Neural progenitor cell (in vitro differentiated cells): ENCODE measurements at regions not wholly inside any gene's neighbourhood (a gene's known extent, or its start where the extent isn't known, plus 50 kb on each side); places are given as distances from the start of the nearest gene placed in this dataset.
A peak's percentile ranks its signal among the peaks of the same experiment; 100 is the strongest.

Source experiments
- DNase-seq: peaks from one replicate; pipeline ENCODE4 v3.0.0-alpha.2; 2016; ENCODE audit warnings: low spot score
- H2AFZ ChIP-seq: fragments of 200-600 bp; sonication (generic); replicated peaks from 2 replicates; pipeline ENCODE4 v1.6.1; 2016; ENCODE audit warnings: antibody characterized with exemption
- H3F3A ChIP-seq: fragments of 200-600 bp; sonication (generic); 2 replicates; pipeline ENCODE4 v1.6.1; 2016; ENCODE audit warnings: antibody characterized with exemption, low read depth
- H3K27ac ChIP-seq: fragments of 200-600 bp; sonication (generic); 2 replicates; pipeline ENCODE4 v1.5.1; 2016; ENCODE audit warnings: mild to moderate bottlenecking
- H3K27me3 ChIP-seq: fragments of 200-600 bp; sonication (generic); 2 replicates; pipeline ENCODE4 v1.6.1; 2016; ENCODE audit warnings: mild to moderate bottlenecking, moderate library complexity
- H3K36me3 ChIP-seq: fragments of 200-600 bp; sonication (generic); 2 replicates; pipeline ENCODE4 v1.5.1; 2016
- H3K4me1 ChIP-seq: fragments of 200-600 bp; sonication (generic); 2 replicates; pipeline ENCODE4 v1.6.1; 2016; ENCODE audit warnings: mixed run types
- H3K4me2 ChIP-seq: fragments of 200-600 bp; sonication (generic); 2 replicates; pipeline ENCODE4 v1.6.1; 2016
- H3K4me3 ChIP-seq: fragments of 200-600 bp; sonication (generic); 2 replicates; pipeline ENCODE4 v1.5.1; 2016
- H3K79me2 ChIP-seq: fragments of 200-600 bp; sonication (generic); 2 replicates; pipeline ENCODE4 v1.6.1; 2016; ENCODE audit warnings: low read depth
- H3K9ac ChIP-seq: fragments of 200-600 bp; sonication (generic); 2 replicates; pipeline ENCODE4 v1.6.1; 2016
- H3K9me3 ChIP-seq: fragments of 200-600 bp; sonication (generic); 2 replicates; pipeline ENCODE4 v1.5.1; 2016; ENCODE audit warnings: low read depth
- H4K20me1 ChIP-seq: fragments of 200-600 bp; sonication (generic); 2 replicates; pipeline ENCODE4 v1.6.1; 2016; ENCODE audit warnings: low read depth
- H3K27ac Mint-ChIP-seq: 3 replicates; pipeline ENCODE4 v1.8.0; 2021; ENCODE audit warnings: mixed read lengths
- H3K27me3 Mint-ChIP-seq: 2 replicates; pipeline ENCODE4 v1.8.0; 2022; ENCODE audit warnings: low read depth, mild to moderate bottlenecking, inconsistent platforms, moderate library complexity, mixed read lengths; ENCODE audit not compliant: insufficient read depth
- H3K36me3 Mint-ChIP-seq: 3 replicates; pipeline ENCODE4 v1.8.0; 2021; ENCODE audit warnings: mixed read lengths
- H3K4me1 Mint-ChIP-seq: 3 replicates; pipeline ENCODE4 v1.8.0; 2021; ENCODE audit warnings: mixed read lengths
- H3K4me3 Mint-ChIP-seq: 3 replicates; pipeline ENCODE4 v1.8.0; 2021; ENCODE audit warnings: mild to moderate bottlenecking, moderate library complexity, mixed read lengths
- H3K9me3 Mint-ChIP-seq: 3 replicates; pipeline ENCODE4 v1.8.0; 2020; ENCODE audit warnings: mixed read lengths
- CTCF ChIP-seq: fragments of 200-600 bp; sonication (generic); IDR thresholded peaks from 2 replicates; pipeline ENCODE4 v1.5.1; 2017; ENCODE audit warnings: antibody characterized with exemption, mild to moderate bottlenecking
- EZH2 ChIP-seq: fragments of 200-600 bp; sonication (generic); IDR thresholded peaks from 2 replicates; pipeline ENCODE4 v1.6.1; 2017; ENCODE audit warnings: antibody characterized with exemption, mild to moderate bottlenecking, moderate library complexity
- EZH2phosphoT487 ChIP-seq: fragments of 200-600 bp; sonication (generic); IDR thresholded peaks from 2 replicates; pipeline ENCODE4 v1.6.1; 2017; ENCODE audit warnings: antibody characterized with exemption

GRCh38 chr9:88828492-88828974 lies 162.7 kb upstream of the S1PR3 start:
- Histone ChIP-seq H3K4me3 (no peak overlapping the region), H3K27ac (no peak overlapping the region), H3F3A (no peaks in the 10 kb centered on the region), H3K4me1 (no peaks in the 10 kb centered on the region), H2AFZ (no peak overlapping the region), H3K9me3 (no peaks in the 10 kb centered on the region), H3K36me3 (no peaks in the 10 kb centered on the region), H3K4me2 (no peak overlapping the region), H3K79me2 (no peaks in the 10 kb centered on the region), H3K27me3 (no peaks in the 10 kb centered on the region), H4K20me1 (no peaks in the 10 kb centered on the region), H3K9ac (no peak overlapping the region)
- no peak overlapping the region for H3K27ac Mint-ChIP-seq
- H3K9me3 Mint-ChIP-seq = peaks cover 3% of the 10 kb centered on the region
- H3K27me3 Mint-ChIP-seq = peaks cover 3% of the 10 kb centered on the region
- DNase-seq = no peak
- no peak overlapping the region for H3K4me3 Mint-ChIP-seq
- TF ChIP-seq EZH2phosphoT487 (no peak), EZH2 (no peak), CTCF (no peak)
- H3K4me1 Mint-ChIP-seq = peaks cover 27% of the 10 kb centered on the region
- H3K36me3 Mint-ChIP-seq = no peaks in the 10 kb centered on the region

- H3F3A ChIP-seq = no peaks in the 10 kb centered on the region
- Mint-ChIP-seq H3K4me1 (peaks cover 27% of the 10 kb centered on the region), H3K4me3 (no peak overlapping the region), H3K27me3 (peaks cover 3% of the 10 kb centered on the region), H3K9me3 (peaks cover 3% of the 10 kb centered on the region), H3K36me3 (no peaks in the 10 kb centered on the region), H3K27ac (no peak overlapping the region)
- H4K20me1 ChIP-seq = no peaks in the 10 kb centered on the region
- H3K4me1 ChIP-seq = no peaks in the 10 kb centered on the region
- H3K27me3 ChIP-seq = no peaks in the 10 kb centered on the region
- H3K27ac ChIP-seq = no peak overlapping the region
- H3K9me3 ChIP-seq = no peaks in the 10 kb centered on the region
- TF ChIP-seq CTCF = no peak
- no peak for TF ChIP-seq EZH2
- no peak for TF ChIP-seq EZH2phosphoT487
- no peak overlapping the region for H2AFZ ChIP-seq
- H3K4me2 ChIP-seq = no peak overlapping the region
- no peaks in the 10 kb centered on the region for H3K36me3 ChIP-seq
- no peak overlapping the region for H3K9ac ChIP-seq
- no peaks in the 10 kb centered on the region for H3K79me2 ChIP-seq
- no peak overlapping the region for H3K4me3 ChIP-seq
- no peak for DNase-seq
These were observed 162.0 kb upstream of the S1PR3 start for GRCh38 chr9:88829276-88829675.

GRCh38 chr9:88831713-88832407 lies 159.4 kb upstream of the S1PR3 start:
- Histone ChIP-seq H3K4me3 (no peak overlapping the region), H3K27ac (no peak overlapping the region), H4K20me1 (no peaks in the 10 kb centered on the region), H3K79me2 (no peaks in the 10 kb centered on the region), H3K36me3 (no peaks in the 10 kb centered on the region), H3K4me2 (no peak overlapping the region), H3K4me1 (no peaks in the 10 kb centered on the region), H3K27me3 (no peaks in the 10 kb centered on the region), H3K9ac (no peak overlapping the region), H2AFZ (peak overlapping the region; percentile 15), H3F3A (no peaks in the 10 kb centered on the region), H3K9me3 (no peaks in the 10 kb centered on the region)
- peaks cover 24% of the 10 kb centered on the region for H3K4me1 Mint-ChIP-seq
- no peaks in the 10 kb centered on the region for H3K36me3 Mint-ChIP-seq
- H3K4me3 Mint-ChIP-seq = no peak overlapping the region
- H3K9me3 Mint-ChIP-seq = peaks cover 3% of the 10 kb centered on the region
- TF ChIP-seq CTCF = no peak
- TF ChIP-seq EZH2phosphoT487 = no peak
- no peak for TF ChIP-seq EZH2
- H3K27ac Mint-ChIP-seq = no peak overlapping the region
- H3K27me3 Mint-ChIP-seq = peaks cover 3% of the 10 kb centered on the region
- no peak for DNase-seq
